Stimulated activated naive CD4-positive, alpha-beta T cell (primary cell): ENCODE measurements at regions not wholly inside any gene's neighbourhood (a gene's known extent, or its start where the extent isn't known, plus 50 kb on each side); places are given as distances from the start of the nearest gene placed in this dataset.

Experiments used
- DNase-seq, 6 experiments: peaks; one replicate each; lab custom pipeline; 2025; lab: John Stamatoyannopoulos, UW

- no peak for DNase-seq
Observed at GRCh38 chr6:66418906-66419305, 711.9 kb upstream of the EYS start.

GRCh38 chr6:66403966-66404365 is 696.9 kb upstream of the EYS start:
- DNase-seq, result no peak

- DNase-seq, result no peak
Observed at GRCh38 chr6:66402873-66403272, 695.8 kb upstream of the EYS start.

- no peak for DNase-seq
Observed at GRCh38 chr6:66396549-66396948, 689.5 kb upstream of the EYS start.

GRCh38 chr6:66396145-66396544 is 689.1 kb upstream of the EYS start:
- no peak for DNase-seq

- DNase-seq, result no peak
Observed at GRCh38 chr6:66390393-66390792, 683.4 kb upstream of the EYS start.

- no peak for DNase-seq
Observed at GRCh38 chr6:66376001-66376400, 669.0 kb upstream of the EYS start.

- no peak for DNase-seq
Observed at GRCh38 chr6:66369407-66369806, 662.4 kb upstream of the EYS start.

GRCh38 chr6:66362888-66363287 is 655.9 kb upstream of the EYS start:
- DNase-seq, result no peak

- DNase-seq, result no peak
Observed at GRCh38 chr6:66361886-66362285, 654.9 kb upstream of the EYS start.

- DNase-seq, result no peak
Observed at GRCh38 chr6:66357781-66358180, 650.8 kb upstream of the EYS start.

- no peak for DNase-seq
Observed at GRCh38 chr6:66355471-66355870, 648.4 kb upstream of the EYS start.

- no peak for DNase-seq
Observed at GRCh38 chr6:66344796-66345195, 637.8 kb upstream of the EYS start.

- no peak for DNase-seq
Observed at GRCh38 chr6:66340736-66341135, 633.7 kb upstream of the EYS start.

GRCh38 chr6:66336176-66336575 is 629.1 kb upstream of the EYS start:
- no peak for DNase-seq

GRCh38 chr6:66328200-66328599 is 621.2 kb upstream of the EYS start:
- no peak for DNase-seq

- no peak for DNase-seq
Observed at GRCh38 chr6:66326228-66326627, 619.2 kb upstream of the EYS start.

- DNase-seq, result no peak
Observed at GRCh38 chr6:66321017-66321416, 614.0 kb upstream of the EYS start.

GRCh38 chr6:66307490-66307889 is 600.5 kb upstream of the EYS start:
- DNase-seq, result no peak

GRCh38 chr6:66291905-66292304 is 584.9 kb upstream of the EYS start:
- DNase-seq, result no peak

- no peak for DNase-seq
Observed at GRCh38 chr6:66289889-66290288, 582.9 kb upstream of the EYS start.

GRCh38 chr6:66278115-66278514 is 571.1 kb upstream of the EYS start:
- DNase-seq, result no peak

- DNase-seq, result no peak
Observed at GRCh38 chr6:66277400-66277799, 570.4 kb upstream of the EYS start.

GRCh38 chr6:66265737-66266136 is 558.7 kb upstream of the EYS start:
- no peak for DNase-seq

GRCh38 chr6:66264376-66264775 is 557.4 kb upstream of the EYS start:
- no peak for DNase-seq
